ENCODE measurements at regions not wholly inside any gene's neighbourhood (a gene's known extent, or its start where the extent isn't known, plus 50 kb on each side); places are given as distances from the start of the nearest gene placed in this dataset.

DNA sequence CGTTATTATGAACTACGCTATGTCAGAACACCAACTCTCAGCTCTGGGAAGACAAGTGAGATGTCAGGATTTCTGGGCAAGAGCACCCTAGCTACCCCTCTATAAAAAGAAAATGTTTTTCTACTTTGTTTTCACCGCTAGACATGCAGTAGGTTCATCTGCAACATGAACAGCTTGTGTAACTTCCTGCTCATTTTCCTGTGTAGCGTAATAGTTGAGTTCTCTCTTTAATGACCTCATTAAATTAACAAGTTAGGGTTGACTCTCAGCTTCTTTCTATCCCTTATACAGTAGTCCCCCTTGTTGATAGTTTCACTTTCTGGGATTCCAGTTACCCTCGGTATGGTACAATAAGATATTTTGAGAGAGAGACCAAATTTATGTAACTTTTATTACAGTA, 329.4 kb upstream of the ZNF32 start:
- TF ChIP-seq, protein P1, sequence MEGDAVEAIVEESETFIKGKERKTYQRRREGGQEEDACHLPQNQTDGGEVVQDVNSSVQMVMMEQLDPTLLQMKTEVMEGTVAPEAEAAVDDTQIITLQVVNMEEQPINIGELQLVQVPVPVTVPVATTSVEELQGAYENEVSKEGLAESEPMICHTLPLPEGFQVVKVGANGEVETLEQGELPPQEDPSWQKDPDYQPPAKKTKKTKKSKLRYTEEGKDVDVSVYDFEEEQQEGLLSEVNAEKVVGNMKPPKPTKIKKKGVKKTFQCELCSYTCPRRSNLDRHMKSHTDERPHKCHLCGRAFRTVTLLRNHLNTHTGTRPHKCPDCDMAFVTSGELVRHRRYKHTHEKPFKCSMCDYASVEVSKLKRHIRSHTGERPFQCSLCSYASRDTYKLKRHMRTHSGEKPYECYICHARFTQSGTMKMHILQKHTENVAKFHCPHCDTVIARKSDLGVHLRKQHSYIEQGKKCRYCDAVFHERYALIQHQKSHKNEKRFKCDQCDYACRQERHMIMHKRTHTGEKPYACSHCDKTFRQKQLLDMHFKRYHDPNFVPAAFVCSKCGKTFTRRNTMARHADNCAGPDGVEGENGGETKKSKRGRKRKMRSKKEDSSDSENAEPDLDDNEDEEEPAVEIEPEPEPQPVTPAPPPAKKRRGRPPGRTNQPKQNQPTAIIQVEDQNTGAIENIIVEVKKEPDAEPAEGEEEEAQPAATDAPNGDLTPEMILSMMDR (IDR thresholded peaks at IDR 0.05) = no peak
- no peak for TF ChIP-seq POLR2AphosphoS5 (IDR thresholded peaks at IDR 0.05)
- no peak for TF ChIP-seq EP300 (IDR thresholded peaks at IDR 0.05; ENCODE audit: low read depth)
- no peak for TF ChIP-seq POLR2A (IDR thresholded peaks at IDR 0.05)

Data from transverse colon (tissue), 4 donors.